HCT116 (cell line): ENCODE measurements at regions not wholly inside any gene's neighbourhood (a gene's known extent, or its start where the extent isn't known, plus 50 kb on each side); places are given as distances from the start of the nearest gene placed in this dataset.

Experiments used
- ATAC-seq: fragments of 200-7000 bp; cut with Tn5 transposase; 2 replicates; pipeline ENCODE4 v1.9.1; 2020; ENCODE audit warnings: mild to moderate bottlenecking, moderate library complexity
- BruUV-seq: library from RNA; stranded (reverse); fragments of 400-500 nt; replicated peaks from 2 replicates; lab custom pipeline; 2021; lab: Mats Ljungman, UMichigan
- CTCF ChIA-PET: fragments of 300-600 bp; sonication (Branson Sonifier 250); formaldehyde crosslinking; loops from one replicate; lab custom pipeline; 2021; ENCODE audit warnings: antibody characterized with exemption; lab: Charles Lee
- POLR2A ChIA-PET: fragments of 300-600, 350-600 bp; sonication (Branson Sonifier 250); formaldehyde crosslinking; loops from one replicate; lab custom pipeline; 2021; ENCODE audit warnings: antibody characterized with exemption; lab: Charles Lee
- RAD21 ChIA-PET, 2 experiments: fragments of 300-600 bp; sonication (Branson Sonifier 250); formaldehyde crosslinking; loops; one replicate each; lab custom pipeline; 2023; ENCODE audit warnings: low total read pairs in 2 of 2; ENCODE audit not compliant: uncharacterized antibody in 2 of 2, unreplicated experiment in 2 of 2, low non-redundant PET in 1 of 2; lab: Charles Lee
- DNase-seq: peaks from one replicate; pipeline ENCODE4 v3.0.0-alpha.2; 2010; ENCODE audit warnings: low read depth, low spot score
- H2AFZ ChIP-seq: fragments of 200-600 bp; shearing (Covaris generic), sonication (generic); 2 replicates; pipeline ENCODE4 v1.6.1; 2017; ENCODE audit warnings: low read depth, mixed run types, mixed read lengths, antibody characterized with exemption, low read length; ENCODE audit not compliant: poor library complexity, severe bottlenecking
- H3K27ac ChIP-seq: 2 replicates; pipeline ENCODE4 v1.5.1; 2012; ENCODE audit warnings: low read depth, low read length
- H3K27me3 ChIP-seq: fragments of 200-600 bp; sonication (generic); 2 replicates; pipeline ENCODE4 v1.6.1; 2016; ENCODE audit warnings: mixed run types, low read length, mixed read lengths; ENCODE audit not compliant: insufficient read depth
- H3K36me3 ChIP-seq, 2 experiments: fragments of 200-500 bp in 1 of 2; fragments of 200-600 bp in 1 of 2; sonication (Bioruptor generic) in 1 of 2; sonication (generic) in 1 of 2; 2 replicates each; pipeline versions ENCODE4 v1.5.1 to v1.6.1; 2014 to 2016; ENCODE audit warnings: low read length in 2 of 2, inconsistent platforms in 1 of 2, mixed read lengths in 1 of 2, mixed run types in 1 of 2; ENCODE audit not compliant: insufficient read depth in 2 of 2, control insufficient read depth in 1 of 2
- H3K4me1 ChIP-seq, 2 experiments: fragments of 200-600 bp in 1 of 2; sonication (generic) in 1 of 2; 2 replicates each; pipeline versions ENCODE4 v1.5.1 to v1.6.1; 2012 to 2017; ENCODE audit warnings: low read length in 2 of 2, inconsistent platforms in 1 of 2, mild to moderate bottlenecking in 1 of 2, mixed read lengths in 1 of 2, mixed run types in 1 of 2, moderate library complexity in 1 of 2; ENCODE audit not compliant: insufficient read depth in 2 of 2, control insufficient read depth in 1 of 2
- H3K4me2 ChIP-seq: fragments of 200-600 bp; sonication (generic); 2 replicates; pipeline ENCODE4 v1.6.1; 2017; ENCODE audit warnings: mixed run types, low read length, mixed read lengths
- H3K4me3 ChIP-seq, 2 experiments: fragments of 200-600 bp in 1 of 2; sonication (generic) in 1 of 2; replicated peaks in 1 of 2; 2 replicates each; pipeline ENCODE4 v1.5.1; 2011 to 2016; ENCODE audit warnings: low read length in 2 of 2, control low read depth in 1 of 2, low read depth in 1 of 2, mild to moderate bottlenecking in 1 of 2, mixed read lengths in 1 of 2, mixed run types in 1 of 2
- H3K79me2 ChIP-seq: fragments of 200-600 bp; sonication (generic); 2 replicates; pipeline ENCODE4 v1.6.1; 2017; ENCODE audit warnings: mild to moderate bottlenecking, mixed run types, low read length, moderate library complexity, mixed read lengths; ENCODE audit not compliant: insufficient read depth
- H3K9ac ChIP-seq: fragments of 200-600 bp; sonication (generic); 2 replicates; pipeline ENCODE4 v1.6.1; 2016; ENCODE audit warnings: low read length, mixed read lengths
- H3K9me2 ChIP-seq: fragments of 200-600 bp; sonication (generic), shearing (Covaris generic); 2 replicates; pipeline ENCODE4 v1.6.1; 2017; ENCODE audit warnings: mixed run types, mild to moderate bottlenecking, moderate library complexity; ENCODE audit not compliant: insufficient read depth
- H3K9me3 ChIP-seq, 2 experiments: fragments of 200-500 bp in 1 of 2; fragments of 200-600 bp in 1 of 2; sonication (Bioruptor generic) in 1 of 2; sonication (generic) in 1 of 2; 2 replicates each; pipeline ENCODE4 v1.6.1; 2014 to 2017; ENCODE audit warnings: low read length in 2 of 2, mixed read lengths in 2 of 2, inconsistent platforms in 1 of 2, low read depth in 1 of 2, mild to moderate bottlenecking in 1 of 2, mixed run types in 1 of 2, moderate library complexity in 1 of 2; ENCODE audit not compliant: control insufficient read depth in 1 of 2, insufficient read depth in 1 of 2
- H4K20me1 ChIP-seq: fragments of 200-600 bp; sonication (generic), shearing (Covaris generic); 2 replicates; pipeline ENCODE4 v1.6.1; 2017; ENCODE audit warnings: mixed run types, mild to moderate bottlenecking, moderate library complexity; ENCODE audit not compliant: insufficient read depth
- EGR1 ChIP-seq: IDR thresholded peaks from 2 replicates; pipeline ENCODE4 v1.6.1; 2012; ENCODE audit warnings: low read depth
- ELF1 ChIP-seq: IDR thresholded peaks from 2 replicates; pipeline ENCODE4 v1.6.1; 2012; ENCODE audit warnings: low read depth, borderline replicate concordance
- FOSL1 ChIP-seq: IDR thresholded peaks from 2 replicates; pipeline ENCODE4 v1.6.1; 2012; ENCODE audit warnings: low read depth
- MAX ChIP-seq: IDR thresholded peaks from 2 replicates; pipeline ENCODE4 v1.6.1; 2012
- POLR2AphosphoS5 ChIP-seq: IDR thresholded peaks from 2 replicates; pipeline ENCODE4 v1.6.1; 2011; ENCODE audit warnings: mild to moderate bottlenecking, low read depth, low read length, moderate library complexity
- RAD21 ChIP-seq: IDR thresholded peaks from 2 replicates; pipeline ENCODE4 v1.6.1; 2012; ENCODE audit warnings: low read depth, mild to moderate bottlenecking
- SIN3A ChIP-seq: IDR thresholded peaks from 2 replicates; pipeline ENCODE4 v1.6.1; 2012; ENCODE audit warnings: low read depth
- SP1 ChIP-seq: IDR thresholded peaks from 2 replicates; pipeline ENCODE4 v1.6.1; 2012; ENCODE audit warnings: low read depth
- SRF ChIP-seq: IDR thresholded peaks from 2 replicates; pipeline ENCODE4 v1.6.1; 2012; ENCODE audit warnings: low read depth
- ZFX ChIP-seq: fragments of 450-650 bp; IDR thresholded peaks from 2 replicates; pipeline ENCODE4 v1.6.1; 2017
- intact Hi-C: fragments of 100-400 bp; cut with micrococcal nuclease; formaldehyde crosslinking; loops from 2 replicates; pipeline ENCODE4 v1.10.0; 2022
- TF ChIP-seq, protein P1 (sequence below): IDR thresholded peaks from 2 replicates; pipeline ENCODE4 v1.6.1; 2012
- TF ChIP-seq, protein P2 (sequence below): IDR thresholded peaks from 2 replicates; pipeline ENCODE4 v1.6.1; 2011; ENCODE audit warnings: mild to moderate bottlenecking, low read length, moderate library complexity; ENCODE audit not compliant: insufficient replicate concordance; ENCODE audit errors: extremely low read depth

GRCh38 chr13:55714120-55714519 is 1426.6 kb upstream of the PRR20A start (continued):
- TF ChIP-seq MAX (no peak), SIN3A (no peak), FOSL1 (no peak), ZFX (no peak), SP1 (no peak)
- TF ChIP-seq, protein P1, sequence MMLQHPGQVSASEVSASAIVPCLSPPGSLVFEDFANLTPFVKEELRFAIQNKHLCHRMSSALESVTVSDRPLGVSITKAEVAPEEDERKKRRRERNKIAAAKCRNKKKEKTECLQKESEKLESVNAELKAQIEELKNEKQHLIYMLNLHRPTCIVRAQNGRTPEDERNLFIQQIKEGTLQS, result no peak

DNA sequence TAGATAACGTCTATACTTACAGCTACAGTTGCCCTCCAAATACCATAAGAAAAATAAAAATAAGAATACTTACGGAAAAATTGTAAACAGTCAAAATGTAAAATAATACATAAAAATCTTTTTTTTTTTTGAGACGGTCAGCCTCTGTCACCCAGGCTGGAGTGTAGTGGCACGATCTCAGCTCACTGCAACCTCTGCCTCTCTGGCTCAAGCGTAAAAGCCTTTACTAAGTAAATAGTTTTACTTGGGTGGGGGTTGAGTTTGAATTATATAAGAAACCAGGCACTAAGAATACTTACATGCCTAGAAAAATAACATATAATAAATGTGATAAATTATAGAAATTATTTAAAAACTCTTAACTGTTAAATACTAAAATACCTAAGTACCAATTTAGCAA is 1413.0 kb upstream of the PRR20A start:
- ChIA-PET RAD21 (no interaction called here), CTCF (no interaction called here), POLR2A (no interaction called here)
- no peaks in the 10 kb centered on the region for H3K27me3 ChIP-seq
- H3K36me3 ChIP-seq, result no peaks in the 10 kb centered on the region
- BruUV-seq, result no TSS peak
- H4K20me1 ChIP-seq, result no peaks in the 10 kb centered on the region; the same call in 1 of the 2 replicates
- H3K9ac ChIP-seq, result no peak overlapping the region
- H3K4me2 ChIP-seq, result no peak overlapping the region
- DNase-seq (no peak), ATAC-seq (no peak)
- no peaks in the 10 kb centered on the region for H3K9me2 ChIP-seq
- H3K27ac ChIP-seq, result no peak overlapping the region
- H2AFZ ChIP-seq, result no peak overlapping the region
- TF ChIP-seq ELF1 (no peak), SP1 (no peak), EGR1 (no peak), RAD21 (no peak), MAX (no peak), ZFX (no peak), POLR2AphosphoS5 (no peak), SRF (no peak)
- TF ChIP-seq, protein P2, sequence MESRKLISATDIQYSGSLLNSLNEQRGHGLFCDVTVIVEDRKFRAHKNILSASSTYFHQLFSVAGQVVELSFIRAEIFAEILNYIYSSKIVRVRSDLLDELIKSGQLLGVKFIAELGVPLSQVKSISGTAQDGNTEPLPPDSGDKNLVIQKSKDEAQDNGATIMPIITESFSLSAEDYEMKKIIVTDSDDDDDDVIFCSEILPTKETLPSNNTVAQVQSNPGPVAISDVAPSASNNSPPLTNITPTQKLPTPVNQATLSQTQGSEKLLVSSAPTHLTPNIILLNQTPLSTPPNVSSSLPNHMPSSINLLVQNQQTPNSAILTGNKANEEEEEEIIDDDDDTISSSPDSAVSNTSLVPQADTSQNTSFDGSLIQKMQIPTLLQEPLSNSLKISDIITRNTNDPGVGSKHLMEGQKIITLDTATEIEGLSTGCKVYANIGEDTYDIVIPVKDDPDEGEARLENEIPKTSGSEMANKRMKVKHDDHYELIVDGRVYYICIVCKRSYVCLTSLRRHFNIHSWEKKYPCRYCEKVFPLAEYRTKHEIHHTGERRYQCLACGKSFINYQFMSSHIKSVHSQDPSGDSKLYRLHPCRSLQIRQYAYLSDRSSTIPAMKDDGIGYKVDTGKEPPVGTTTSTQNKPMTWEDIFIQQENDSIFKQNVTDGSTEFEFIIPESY, result no peak
- TF ChIP-seq, protein P1, result no peak
- no peaks in the 10 kb centered on the region for H3K4me1 ChIP-seq
- no peak overlapping the region for H3K4me3 ChIP-seq
- no peaks in the 10 kb centered on the region for H3K79me2 ChIP-seq
- peaks cover 7 to 20% of the 10 kb centered on the region in 2 experiments; a peak in 2 of 4 replicates for H3K9me3 ChIP-seq
- intact Hi-C loops, result no loop called here
